GM19240 (cell line): ENCODE measurements at regions not wholly inside any gene's neighbourhood (a gene's known extent, or its start where the extent isn't known, plus 50 kb on each side); places are given as distances from the start of the nearest gene placed in this dataset.
"Not testable (repeated sequence)": the region's sequence is repeated elsewhere in the genome, so short reads cannot be mapped to it uniquely, and the experiment has no call there.

Source experiments
- DNase-seq: peaks from one replicate; pipeline ENCODE4 v3.0.0; 2011; ENCODE audit warnings: low spot score; ENCODE audit not compliant: insufficient read length

GRCh38 chr1:244156617-244157016 is 105.5 kb downstream of the ZBTB18 start:
- not testable (repeated sequence) for DNase-seq

- DNase-seq: no peak
Observed at GRCh38 chr1:244157731-244158438, 106.8 kb downstream of the ZBTB18 start.

GRCh38 chr1:244159646-244160045 is 108.6 kb downstream of the ZBTB18 start:
- DNase-seq: no peak

GRCh38 chr1:244160455-244161235 is 109.6 kb downstream of the ZBTB18 start:
- no peak for DNase-seq

- DNase-seq: no peak
Observed at GRCh38 chr1:244161236-244161510, 110.1 kb downstream of the ZBTB18 start.

GRCh38 chr1:244162786-244163530 is 111.9 kb downstream of the ZBTB18 start:
- DNase-seq: no peak

- DNase-seq: no peak
Observed at GRCh38 chr1:244163861-244164510, 112.9 kb downstream of the ZBTB18 start.

GRCh38 chr1:244164511-244164890 is 113.4 kb downstream of the ZBTB18 start:
- no peak for DNase-seq

- DNase-seq: no peak
Observed at GRCh38 chr1:244165021-244165420, 113.9 kb downstream of the ZBTB18 start.

GRCh38 chr1:244165701-244166100 is 114.6 kb downstream of the ZBTB18 start:
- no peak for DNase-seq

- DNase-seq: no peak
Observed at GRCh38 chr1:244171241-244171985, 120.3 kb downstream of the ZBTB18 start.

- DNase-seq: no peak
Observed at GRCh38 chr1:244173240-244173639, 122.2 kb downstream of the ZBTB18 start.

GRCh38 chr1:244173769-244174168 is 122.7 kb downstream of the ZBTB18 start:
- no peak for DNase-seq

GRCh38 chr1:244174922-244175521 is 123.9 kb downstream of the ZBTB18 start:
- no peak for DNase-seq

- DNase-seq: no peak
Observed at GRCh38 chr1:244176201-244176600, 125.1 kb downstream of the ZBTB18 start.

GRCh38 chr1:244180256-244180655 is 129.2 kb downstream of the ZBTB18 start:
- DNase-seq: no peak

- no peak for DNase-seq
Observed at GRCh38 chr1:244181867-244182266, 130.8 kb downstream of the ZBTB18 start.

- no peak for DNase-seq
Observed at GRCh38 chr1:244183037-244183436, 132.0 kb downstream of the ZBTB18 start.

- DNase-seq: no peak
Observed at GRCh38 chr1:244186372-244186771, 135.3 kb downstream of the ZBTB18 start.

- DNase-seq: no peak
Observed at GRCh38 chr1:244187310-244187709, 136.2 kb downstream of the ZBTB18 start.

- DNase-seq: no peak
Observed at GRCh38 chr1:244191581-244191980, 140.5 kb downstream of the ZBTB18 start.
